GM21529 (cell line): ENCODE measurements at regions not wholly inside any gene's neighbourhood (a gene's known extent, or its start where the extent isn't known, plus 50 kb on each side); places are given as distances from the start of the nearest gene placed in this dataset.

Experiments used
- ATAC-seq: cut with Tn5 transposase; IDR thresholded peaks from one replicate; pipeline ENCODE4 v1.9.1; 2021; ENCODE audit not compliant: unreplicated experiment

- no peak for ATAC-seq
Observed at GRCh38 chr13:76226941-76227340, 590.8 kb downstream of the LMO7 start.

DNA sequence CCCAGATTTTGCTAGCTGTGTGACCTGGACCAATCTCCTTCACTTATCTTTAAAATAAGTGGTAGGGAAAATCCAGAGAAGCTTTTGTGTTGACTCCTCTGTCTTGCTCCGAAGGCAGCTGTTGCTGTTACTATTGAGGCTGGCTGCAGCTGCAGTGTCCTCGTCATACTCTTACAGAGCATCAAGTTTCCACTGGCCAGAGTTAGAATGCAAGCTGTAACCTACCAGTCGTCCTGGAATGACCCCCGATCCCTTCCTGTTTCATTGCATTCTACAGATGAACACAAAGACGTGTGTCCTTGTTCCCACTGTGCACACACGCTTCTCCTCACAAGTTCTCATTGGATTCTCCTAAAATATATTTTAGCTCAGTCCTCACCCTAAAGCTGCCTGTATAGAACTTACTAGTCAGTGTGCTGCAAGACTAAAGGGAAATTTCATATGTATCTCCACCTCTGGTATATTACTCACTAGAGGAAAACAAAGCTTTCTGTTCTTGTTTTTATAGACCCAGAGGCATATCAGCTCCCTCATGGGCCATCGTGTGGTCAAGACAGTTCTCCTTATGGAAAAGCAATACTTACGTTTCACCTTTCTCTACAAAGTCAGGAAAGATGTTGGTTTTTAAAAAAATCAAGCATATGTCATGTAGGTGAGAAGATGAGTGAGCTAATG lies 589.8 kb downstream of the LMO7 start:
- ATAC-seq = no peak

DNA sequence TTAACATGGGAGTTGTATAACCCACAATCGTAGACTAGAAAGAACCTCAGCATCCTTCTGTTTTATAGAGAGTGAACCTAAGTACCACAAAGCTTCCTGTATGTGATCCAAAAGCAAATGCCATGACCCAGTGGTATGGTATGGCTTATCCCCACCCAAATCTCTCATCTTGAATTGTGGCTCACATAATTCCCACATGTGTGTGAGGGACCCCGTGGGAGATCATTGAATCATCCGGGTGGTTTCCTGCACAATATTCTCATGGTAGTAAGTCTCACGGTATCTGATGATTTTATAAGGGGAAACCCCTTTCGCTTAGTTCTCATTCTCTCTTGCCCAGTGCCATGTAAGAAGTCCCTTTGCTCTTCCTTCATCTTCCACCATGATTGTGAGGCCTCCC lies 587.9 kb downstream of the LMO7 start:
- ATAC-seq = no peak

DNA sequence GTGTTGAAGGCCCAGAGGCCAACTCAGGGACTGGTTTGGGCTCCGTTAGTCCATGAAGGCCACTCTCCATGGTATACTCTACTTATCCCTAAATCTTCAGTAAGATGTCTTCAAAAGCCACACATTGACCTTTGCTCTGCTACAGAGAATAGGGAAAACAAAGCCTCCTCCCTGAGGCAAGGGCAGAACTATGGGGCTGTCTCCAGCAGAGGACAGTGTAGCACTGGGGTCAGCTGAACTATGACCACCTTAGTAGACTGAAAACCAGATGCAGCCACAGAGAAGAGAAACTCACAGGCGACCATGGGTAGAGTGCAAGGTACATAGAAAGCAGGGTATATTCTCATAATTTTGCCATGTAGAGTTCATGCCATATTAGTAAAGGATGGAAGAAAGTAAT lies 587.4 kb downstream of the LMO7 start:
- no peak for ATAC-seq

DNA sequence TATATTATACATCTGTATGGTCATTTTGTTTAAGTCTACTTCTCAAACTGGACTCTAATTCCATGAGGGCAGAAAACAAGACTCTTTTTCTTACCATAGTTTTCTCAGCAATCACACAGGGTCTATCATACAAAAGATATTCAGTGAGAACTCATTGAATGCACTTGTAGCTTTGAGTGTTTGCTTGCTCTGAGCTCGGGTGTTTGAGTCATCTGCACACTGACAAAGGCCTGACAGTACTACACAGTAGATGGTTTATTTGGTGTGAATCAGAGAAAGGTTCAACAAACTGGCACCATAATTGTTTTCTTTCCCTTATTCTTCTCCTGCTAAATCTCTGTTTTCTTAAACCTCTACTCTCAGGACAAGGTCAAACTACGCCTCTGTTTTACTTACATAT lies 586.4 kb downstream of the LMO7 start:
- no peak for ATAC-seq

- ATAC-seq = no peak
Observed at GRCh38 chr13:76216729-76217128, 580.6 kb downstream of the LMO7 start.

DNA sequence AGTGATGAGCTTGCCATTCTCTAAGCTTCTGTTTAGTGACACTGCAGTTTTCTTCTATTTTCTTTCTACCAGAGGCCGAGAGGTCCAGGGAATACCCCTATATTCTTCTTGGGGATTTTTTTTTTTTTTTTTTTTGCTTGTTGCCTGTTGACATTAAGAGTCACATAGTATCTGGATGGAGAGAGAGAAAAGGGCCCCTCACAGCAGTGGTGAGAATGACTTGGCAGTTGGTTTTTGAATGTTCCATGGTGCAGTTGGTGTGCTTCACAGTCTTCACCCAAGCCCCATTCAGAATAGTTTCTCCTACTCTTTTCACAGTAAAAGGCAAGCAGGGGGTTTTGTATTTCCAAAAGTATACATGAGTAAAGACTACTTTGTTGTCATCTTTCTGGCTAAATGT lies 577.9 kb downstream of the LMO7 start:
- ATAC-seq = no peak

DNA sequence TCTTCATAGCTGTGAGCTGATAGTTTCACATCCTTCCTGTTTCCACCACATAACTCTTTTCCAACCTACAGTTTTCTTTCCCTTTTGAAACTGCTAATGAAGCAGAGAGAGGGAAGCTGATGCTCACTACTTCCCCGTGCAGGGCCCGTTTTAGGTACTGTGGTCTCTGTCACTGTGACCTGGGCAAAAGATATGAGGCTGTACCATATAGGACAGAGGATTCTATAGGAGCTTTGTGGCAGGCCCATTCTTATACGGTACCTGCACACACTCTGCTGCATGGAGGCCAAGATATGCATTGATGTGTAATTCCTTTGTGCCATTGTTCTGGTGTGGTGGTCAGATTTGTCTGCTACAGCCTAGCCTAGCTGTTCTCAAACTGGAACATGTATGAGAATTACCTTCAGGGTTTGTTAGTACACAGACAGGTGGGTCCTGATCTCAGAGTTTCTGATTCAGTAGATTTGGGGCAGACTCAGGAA lies 577.3 kb downstream of the LMO7 start:
- ATAC-seq = no peak

DNA sequence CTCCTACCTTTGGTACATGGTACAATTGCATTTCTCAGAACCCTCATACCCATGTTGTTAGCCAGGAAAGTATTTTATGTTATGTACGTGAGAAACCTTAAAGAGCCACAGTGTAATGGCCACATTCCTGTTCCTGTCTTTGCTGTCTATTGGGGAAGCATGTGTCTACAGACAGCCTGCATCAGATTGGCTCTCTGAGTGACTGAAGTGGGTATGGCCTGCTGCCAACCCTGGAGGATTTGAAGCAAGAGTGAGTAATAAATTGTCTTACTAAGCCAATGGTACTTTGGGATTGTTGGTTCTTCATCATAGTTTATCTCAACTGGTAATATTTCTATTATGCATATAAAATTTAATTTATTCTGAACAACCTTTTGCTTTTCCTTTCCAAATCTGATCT lies 574.1 kb downstream of the LMO7 start:
- ATAC-seq = no peak

DNA sequence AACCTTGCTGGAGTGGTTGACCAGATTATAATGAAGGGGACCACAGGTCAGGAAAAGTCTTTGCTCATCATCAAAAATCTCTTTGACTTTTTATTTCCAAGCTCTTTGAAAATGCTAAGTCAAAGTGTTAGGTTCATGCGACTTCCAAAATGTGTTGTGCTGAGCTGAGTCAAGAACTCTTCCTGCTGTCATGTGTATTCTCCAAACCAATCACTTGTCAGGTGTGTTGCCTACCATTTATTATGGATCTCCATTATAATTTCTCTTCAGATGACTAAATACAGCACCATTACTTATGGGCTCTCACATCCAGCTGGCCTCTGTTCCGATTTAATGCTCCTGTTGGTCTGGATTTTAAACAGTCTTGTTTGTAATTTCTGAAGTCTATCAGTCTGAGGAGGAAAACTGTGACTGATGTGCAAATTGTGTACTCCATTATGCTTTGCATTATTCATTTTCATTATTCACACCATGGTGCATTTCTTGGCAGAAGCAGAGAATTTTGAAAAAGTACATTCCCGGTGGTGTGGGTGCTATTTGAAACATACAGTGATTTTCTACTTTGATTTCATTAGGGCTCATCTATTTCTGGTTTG lies 562.5 kb downstream of the LMO7 start:
- ATAC-seq = no peak

DNA sequence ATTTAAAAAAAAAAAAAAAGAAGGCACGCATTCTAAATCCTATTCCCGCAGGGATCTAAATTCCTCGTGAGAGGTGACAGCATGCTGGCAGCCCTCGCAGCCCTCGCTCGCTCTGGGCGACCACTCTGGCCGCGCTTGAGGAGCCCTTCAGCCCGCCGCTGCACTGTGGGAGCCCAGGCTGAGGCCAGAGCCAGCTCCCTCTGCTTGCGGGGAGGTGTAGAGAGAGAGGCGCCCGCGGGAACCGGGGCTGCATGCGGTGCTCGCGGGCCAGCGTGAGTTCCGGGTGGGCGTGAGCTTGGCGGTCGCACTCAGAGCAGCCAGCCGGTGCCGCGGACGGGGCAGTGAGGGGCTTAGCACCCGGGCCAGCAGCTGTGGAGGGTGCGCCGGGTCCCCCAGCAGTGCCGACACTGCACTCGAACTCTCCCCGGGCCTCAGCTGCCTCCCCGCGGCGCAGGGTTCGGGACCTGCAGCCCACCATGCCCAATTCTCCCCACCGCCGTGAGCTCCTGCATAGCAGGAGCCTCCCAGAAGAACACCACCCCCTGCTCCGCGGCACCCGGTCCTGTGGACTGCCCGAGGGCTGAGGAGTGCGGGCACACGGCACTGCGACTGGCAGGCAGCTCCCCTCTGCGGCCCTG lies 553.9 kb downstream of the LMO7 start:
- no peak for ATAC-seq

DNA sequence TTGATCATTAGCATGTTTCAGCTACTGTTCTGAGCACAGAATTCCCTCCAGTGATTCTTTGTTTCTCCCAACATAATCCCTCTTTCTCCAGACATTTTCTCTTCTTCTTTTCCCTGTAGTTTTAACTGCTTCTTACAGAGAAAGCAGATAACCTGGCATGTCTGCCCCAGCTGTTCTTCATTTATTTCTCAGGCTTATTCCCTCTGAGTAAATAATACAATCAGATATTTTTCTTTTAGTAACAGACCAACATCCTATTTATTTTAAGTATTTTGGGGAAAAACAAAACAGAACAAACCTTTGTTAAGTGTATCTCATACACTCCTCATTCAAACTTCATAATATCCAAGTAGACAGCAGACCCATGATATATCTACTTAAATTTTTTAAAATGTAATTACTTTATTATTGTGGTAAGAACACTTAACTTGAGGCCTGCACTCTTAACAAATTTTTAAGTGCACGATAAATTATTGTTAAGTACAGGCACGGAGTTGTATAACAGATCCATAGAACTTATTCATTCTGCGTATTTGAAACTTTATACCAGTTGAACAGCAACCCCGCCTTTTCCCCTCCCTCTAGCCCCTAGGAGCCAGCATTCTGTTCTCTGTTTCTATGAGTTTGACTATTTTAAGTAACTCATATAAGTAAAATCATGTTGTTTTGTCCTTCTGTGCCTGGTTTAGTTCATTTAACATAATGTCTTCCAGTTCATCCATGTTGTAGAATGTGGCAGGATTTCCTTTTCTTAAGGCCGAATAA lies 540.0 kb downstream of the LMO7 start:
- ATAC-seq = no peak

GRCh38 chr13:76168661-76169060 lies 532.5 kb downstream of the LMO7 start:
- ATAC-seq = no peak

GRCh38 chr13:76164290-76164689 lies 528.2 kb downstream of the LMO7 start:
- ATAC-seq = no peak

- no peak for ATAC-seq
Observed at GRCh38 chr13:76163761-76164160, 527.6 kb downstream of the LMO7 start.

- no peak for ATAC-seq
Observed at GRCh38 chr13:76160961-76161925, 525.1 kb downstream of the LMO7 start.

GRCh38 chr13:76160506-76160905 lies 524.4 kb downstream of the LMO7 start:
- ATAC-seq = no peak

- ATAC-seq = no peak
Observed at GRCh38 chr13:76157926-76158325, 521.8 kb downstream of the LMO7 start.

DNA sequence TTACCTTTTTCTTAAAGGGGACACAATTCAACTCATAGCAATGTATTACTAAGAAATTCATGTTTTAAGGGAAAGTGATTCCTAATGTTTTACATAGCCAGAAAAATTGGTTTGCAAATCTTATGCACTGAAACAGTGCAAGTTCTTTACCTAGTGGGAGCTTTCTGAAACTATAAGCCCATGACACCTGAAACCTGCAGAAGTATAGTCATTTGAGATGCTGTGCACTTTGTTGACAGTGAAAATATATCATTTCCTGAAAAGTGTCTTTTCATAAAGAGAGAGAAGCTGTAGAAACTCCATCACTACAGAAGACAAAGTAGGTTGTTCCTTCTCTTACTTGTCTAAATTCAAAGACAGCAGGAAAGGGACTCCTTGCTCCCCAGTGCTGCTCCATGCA lies 517.1 kb downstream of the LMO7 start:
- ATAC-seq = no peak

GRCh38 chr13:76148926-76149325 lies 512.8 kb downstream of the LMO7 start:
- ATAC-seq = no peak

DNA sequence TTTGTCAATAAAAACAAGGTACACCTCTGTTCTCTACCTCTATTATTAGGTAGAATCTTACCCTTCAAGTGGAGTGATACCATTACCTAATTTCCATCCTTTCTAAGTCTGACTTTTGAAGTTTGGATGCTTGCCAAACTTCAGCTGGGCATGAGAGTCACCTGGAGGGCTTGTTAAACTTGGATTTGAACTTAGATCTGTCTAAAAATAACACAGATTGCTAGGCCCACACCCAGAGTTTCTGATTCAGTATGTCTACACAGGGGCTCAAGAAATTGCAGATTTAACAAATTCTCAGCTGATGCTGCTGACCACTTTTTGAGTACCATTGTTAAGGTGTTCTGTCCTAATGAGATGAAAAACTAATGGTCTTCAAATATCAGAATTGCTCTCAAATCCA lies 512.2 kb downstream of the LMO7 start:
- ATAC-seq = no peak
